ENCODE measurements at regions not wholly inside any gene's neighbourhood (a gene's known extent, or its start where the extent isn't known, plus 50 kb on each side); places are given as distances from the start of the nearest gene placed in this dataset.

GRCh38 chr4:60581919-60582536, 618.1 kb upstream of the ADGRL3 start:
- POLR2A ChIA-PET, result no interaction called here
- H3K4me3 ChIP-seq (ENCODE audit: low read depth, low read length), result no peak overlapping the region
- no peak for TF ChIP-seq CTCF (IDR thresholded peaks at IDR 0.05; ENCODE audit: insufficient read depth, low read length, missing control alignments)
- CTCF ChIA-PET, result no interaction called here
- DNase-seq (ENCODE audit: low read depth, low spot score), result no peak

GRCh38 chr4:60588556-60588955, 611.6 kb upstream of the ADGRL3 start:
- CTCF ChIA-PET, result no interaction called here
- POLR2A ChIA-PET, result no interaction called here
- DNase-seq (ENCODE audit: low read depth, low spot score), result no peak
- no peak overlapping the region for H3K4me3 ChIP-seq (ENCODE audit: low read depth, low read length)
- TF ChIP-seq CTCF (IDR thresholded peaks at IDR 0.05; ENCODE audit: insufficient read depth, low read length, missing control alignments), result no peak

- TF ChIP-seq CTCF (IDR thresholded peaks at IDR 0.05; ENCODE audit: insufficient read depth, low read length, missing control alignments), result no peak
- CTCF ChIA-PET, result no interaction called here
- no peak overlapping the region for H3K4me3 ChIP-seq (ENCODE audit: low read depth, low read length)
- DNase-seq (ENCODE audit: low read depth, low spot score), result no peak
- POLR2A ChIA-PET, result no interaction called here
Observed at GRCh38 chr4:60589425-60589824, 610.7 kb upstream of the ADGRL3 start.

- DNase-seq (ENCODE audit: low read depth, low spot score), result no peak
- POLR2A ChIA-PET, result no interaction called here
- TF ChIP-seq CTCF (IDR thresholded peaks at IDR 0.05; ENCODE audit: insufficient read depth, low read length, missing control alignments), result no peak
- H3K4me3 ChIP-seq (ENCODE audit: low read depth, low read length), result no peak overlapping the region
- CTCF ChIA-PET, result interaction anchor here (0.8 kb wide), 1 partner anchor 10 kb away, joined by 3 read pairs; no protein-coding TSS in a partner anchor
Observed at GRCh38 chr4:60590116-60590515, 610.0 kb upstream of the ADGRL3 start.

- no peak for TF ChIP-seq CTCF (IDR thresholded peaks at IDR 0.05; ENCODE audit: insufficient read depth, low read length, missing control alignments)
- CTCF ChIA-PET, result no interaction called here
- DNase-seq (ENCODE audit: low read depth, low spot score), result no peak
- H3K4me3 ChIP-seq (ENCODE audit: low read depth, low read length), result no peak overlapping the region
- POLR2A ChIA-PET, result no interaction called here
Observed at GRCh38 chr4:60605646-60606354, 594.3 kb upstream of the ADGRL3 start.

- ChIA-PET POLR2A (no interaction called here), CTCF (interaction anchor here (1.0 kb wide), 1 partner anchor 8 kb away, joined by 3 read pairs; no protein-coding TSS in a partner anchor)
- no peak overlapping the region for H3K4me3 ChIP-seq (ENCODE audit: low read depth, low read length)
- no peak for TF ChIP-seq CTCF (IDR thresholded peaks at IDR 0.05; ENCODE audit: insufficient read depth, low read length, missing control alignments)
- no peak for DNase-seq (ENCODE audit: low read depth, low spot score)
Observed at GRCh38 chr4:60611762-60612496, 588.2 kb upstream of the ADGRL3 start.
